Left ventricle myocardium inferior (tissue), 1 donor: ENCODE measurements at regions not wholly inside any gene's neighbourhood (a gene's known extent, or its start where the extent isn't known, plus 50 kb on each side); places are given as distances from the start of the nearest gene placed in this dataset.

ENCODE experiments used
- DNase-seq: peaks from one replicate; pipeline ENCODE4 v3.0.0-alpha.2; 2020
- H3K27ac ChIP-seq: fragments of 200-600 bp; replicated peaks from 2 replicates; pipeline ENCODE4 v1.8.0; 2021
- H3K27me3 ChIP-seq: fragments of 200-600 bp; 2 replicates; pipeline ENCODE4 v1.8.0; 2021; ENCODE audit warnings: low read depth
- H3K36me3 ChIP-seq: fragments of 200-600 bp; 2 replicates; pipeline ENCODE4 v1.8.0; 2021
- H3K4me1 ChIP-seq: fragments of 200-600 bp; 2 replicates; pipeline ENCODE4 v1.8.0; 2021
- H3K4me3 ChIP-seq: fragments of 200-600 bp; 2 replicates; pipeline ENCODE4 v1.8.0; 2021; ENCODE audit warnings: mild to moderate bottlenecking, moderate library complexity
- H3K9me3 ChIP-seq: fragments of 200-600 bp; replicated peaks from 2 replicates; pipeline ENCODE4 v1.8.0; 2021
- intact Hi-C: fragments of 100-400 bp; cut with micrococcal nuclease; formaldehyde crosslinking; loops from one replicate; pipeline ENCODE4 v1.11.0; 2022
- TF ChIP-seq, protein P1 (sequence below): fragments of 200-600 bp; IDR thresholded peaks from 2 replicates; pipeline ENCODE4 v1.8.0; 2021; ENCODE audit warnings: antibody characterized with exemption, mild to moderate bottlenecking, borderline replicate concordance
- donor health status: DM: no; HTN: yes; CAD: no; lungs with severe emphysema.

DNA sequence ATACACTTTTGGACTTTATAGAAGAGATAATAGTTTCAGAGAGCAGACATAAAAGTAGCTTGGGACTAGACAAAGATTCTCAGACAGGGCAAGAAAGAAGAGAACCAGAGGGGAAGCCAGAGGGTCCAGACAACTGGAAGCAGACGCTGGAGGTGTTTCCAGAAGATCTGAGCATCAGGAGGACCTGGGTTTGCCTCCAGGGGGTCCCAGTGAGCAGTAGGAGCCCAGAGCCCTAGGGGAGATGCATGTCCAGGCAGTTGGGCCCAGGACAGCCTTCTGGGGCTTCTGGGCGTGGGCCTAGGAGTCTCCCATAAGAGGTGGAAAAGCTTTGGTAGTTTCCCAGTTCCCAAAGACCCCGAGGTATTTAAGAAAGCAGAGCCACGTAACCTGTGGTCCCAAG is 251.2 kb upstream of the ID2 start:
- TF ChIP-seq, protein P1, sequence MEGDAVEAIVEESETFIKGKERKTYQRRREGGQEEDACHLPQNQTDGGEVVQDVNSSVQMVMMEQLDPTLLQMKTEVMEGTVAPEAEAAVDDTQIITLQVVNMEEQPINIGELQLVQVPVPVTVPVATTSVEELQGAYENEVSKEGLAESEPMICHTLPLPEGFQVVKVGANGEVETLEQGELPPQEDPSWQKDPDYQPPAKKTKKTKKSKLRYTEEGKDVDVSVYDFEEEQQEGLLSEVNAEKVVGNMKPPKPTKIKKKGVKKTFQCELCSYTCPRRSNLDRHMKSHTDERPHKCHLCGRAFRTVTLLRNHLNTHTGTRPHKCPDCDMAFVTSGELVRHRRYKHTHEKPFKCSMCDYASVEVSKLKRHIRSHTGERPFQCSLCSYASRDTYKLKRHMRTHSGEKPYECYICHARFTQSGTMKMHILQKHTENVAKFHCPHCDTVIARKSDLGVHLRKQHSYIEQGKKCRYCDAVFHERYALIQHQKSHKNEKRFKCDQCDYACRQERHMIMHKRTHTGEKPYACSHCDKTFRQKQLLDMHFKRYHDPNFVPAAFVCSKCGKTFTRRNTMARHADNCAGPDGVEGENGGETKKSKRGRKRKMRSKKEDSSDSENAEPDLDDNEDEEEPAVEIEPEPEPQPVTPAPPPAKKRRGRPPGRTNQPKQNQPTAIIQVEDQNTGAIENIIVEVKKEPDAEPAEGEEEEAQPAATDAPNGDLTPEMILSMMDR = no peak
- no peaks in the 10 kb centered on the region for H3K9me3 ChIP-seq
- no peak overlapping the region for H3K4me3 ChIP-seq
- no peaks in the 10 kb centered on the region for H3K36me3 ChIP-seq
- H3K4me1 ChIP-seq = peaks cover under 1% of the 10 kb centered on the region
- DNase-seq = no peak
- H3K27me3 ChIP-seq = no peaks in the 10 kb centered on the region
- intact Hi-C loops = no loop called here
- H3K27ac ChIP-seq = no peak overlapping the region

DNA sequence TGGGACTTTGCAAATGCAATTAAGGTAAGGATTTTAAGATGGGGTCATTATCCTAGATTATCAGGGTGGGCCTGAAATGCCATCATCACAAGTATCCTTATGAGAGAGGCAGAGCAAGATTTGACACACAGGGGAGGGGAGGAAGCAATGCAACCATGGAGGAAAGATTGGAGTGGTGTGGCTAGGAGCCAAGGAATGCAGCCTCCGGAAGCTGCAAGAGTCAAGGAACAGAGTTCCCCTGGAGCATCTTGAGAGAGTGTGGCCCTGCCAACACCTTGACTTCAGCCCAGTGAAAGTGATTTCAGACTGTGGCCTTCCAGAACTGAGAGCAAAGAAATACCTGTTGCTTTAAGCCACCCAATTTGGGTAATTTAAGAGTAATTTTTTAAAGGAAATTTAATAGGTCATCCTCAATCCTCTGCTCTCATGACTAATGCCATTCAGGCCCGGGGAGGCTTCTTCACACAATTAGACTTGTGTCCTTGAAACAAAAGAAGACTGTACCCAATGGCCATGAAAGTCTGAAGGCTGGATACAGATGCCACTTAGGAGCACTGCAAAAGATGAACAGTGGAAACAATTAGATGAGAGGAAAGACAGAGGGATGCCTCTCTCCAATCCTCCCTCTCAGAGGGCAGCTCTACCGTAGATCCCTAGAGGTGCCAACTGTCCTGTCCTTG is 250.3 kb upstream of the ID2 start:
- H3K36me3 ChIP-seq = no peaks in the 10 kb centered on the region
- no peak overlapping the region for H3K27ac ChIP-seq
- no peak overlapping the region for H3K4me3 ChIP-seq
- H3K4me1 ChIP-seq = no peaks in the 10 kb centered on the region
- H3K9me3 ChIP-seq = no peaks in the 10 kb centered on the region
- no peak for DNase-seq
- no peaks in the 10 kb centered on the region for H3K27me3 ChIP-seq
- TF ChIP-seq, protein P1 = no peak
- intact Hi-C loops = no loop called here

DNA sequence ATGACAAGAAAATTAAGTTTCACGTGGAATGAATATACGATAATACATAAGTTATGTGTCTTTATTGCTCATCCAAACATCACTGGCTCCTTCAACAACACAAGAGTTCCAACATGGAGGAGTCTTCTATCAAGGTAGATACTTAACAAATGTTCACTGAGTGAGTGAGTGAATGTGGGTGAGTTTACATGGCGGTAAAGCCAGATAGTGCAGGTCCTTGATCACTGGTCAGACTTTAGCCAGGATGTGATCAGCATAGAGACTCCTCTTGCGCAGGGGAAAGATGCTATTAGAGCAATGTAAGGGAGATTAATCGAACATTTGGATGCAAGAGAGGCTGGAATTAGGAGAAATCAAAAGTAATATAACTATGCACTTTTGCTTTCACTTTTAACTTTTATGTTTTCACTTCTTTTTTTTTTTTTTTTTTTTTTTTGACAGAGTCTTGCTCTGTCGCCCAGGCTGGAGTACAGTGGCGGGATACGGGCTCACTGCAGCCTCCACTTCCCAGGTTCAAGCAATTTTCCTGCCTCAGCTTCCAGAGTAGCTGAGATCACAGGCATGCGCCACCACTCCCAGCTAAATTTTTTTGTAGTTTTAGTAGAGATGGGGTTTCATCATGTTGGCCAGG is 249.0 kb upstream of the ID2 start:
- peaks cover 11% of the 10 kb centered on the region for H3K4me1 ChIP-seq
- TF ChIP-seq, protein P1 = no peak
- H3K4me3 ChIP-seq = no peak overlapping the region
- H3K27ac ChIP-seq = no peak overlapping the region
- no peaks in the 10 kb centered on the region for H3K27me3 ChIP-seq
- H3K9me3 ChIP-seq = no peaks in the 10 kb centered on the region
- H3K36me3 ChIP-seq = no peaks in the 10 kb centered on the region
- DNase-seq = no peak
- intact Hi-C loops = no loop called here

DNA sequence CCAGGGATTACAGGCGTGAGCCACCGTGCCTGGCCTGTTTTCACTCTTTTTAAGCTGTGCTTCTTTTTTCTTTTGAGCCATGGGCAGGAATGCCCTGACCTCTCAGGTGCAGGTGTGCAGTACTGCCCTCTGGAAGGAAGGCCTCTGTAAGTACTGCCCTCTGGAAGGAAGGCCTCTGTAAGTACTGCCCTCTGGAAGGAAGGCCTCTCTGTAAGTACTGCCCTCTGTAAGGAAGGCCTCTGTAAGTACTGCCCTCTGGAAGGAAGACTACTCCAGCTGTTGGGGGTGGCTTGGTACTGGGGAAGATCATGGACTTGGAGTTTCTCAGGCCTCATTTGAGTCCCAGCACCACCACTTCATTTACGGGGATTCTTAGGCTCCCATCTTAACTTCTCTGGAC is 248.5 kb upstream of the ID2 start:
- no peak overlapping the region for H3K27ac ChIP-seq
- H3K4me3 ChIP-seq = no peak overlapping the region
- H3K4me1 ChIP-seq = peaks cover 17% of the 10 kb centered on the region
- H3K27me3 ChIP-seq = no peaks in the 10 kb centered on the region
- no peaks in the 10 kb centered on the region for H3K36me3 ChIP-seq
- H3K9me3 ChIP-seq = no peaks in the 10 kb centered on the region
- no peak for DNase-seq
- TF ChIP-seq, protein P1 = no peak
- intact Hi-C loops = no loop called here

DNA sequence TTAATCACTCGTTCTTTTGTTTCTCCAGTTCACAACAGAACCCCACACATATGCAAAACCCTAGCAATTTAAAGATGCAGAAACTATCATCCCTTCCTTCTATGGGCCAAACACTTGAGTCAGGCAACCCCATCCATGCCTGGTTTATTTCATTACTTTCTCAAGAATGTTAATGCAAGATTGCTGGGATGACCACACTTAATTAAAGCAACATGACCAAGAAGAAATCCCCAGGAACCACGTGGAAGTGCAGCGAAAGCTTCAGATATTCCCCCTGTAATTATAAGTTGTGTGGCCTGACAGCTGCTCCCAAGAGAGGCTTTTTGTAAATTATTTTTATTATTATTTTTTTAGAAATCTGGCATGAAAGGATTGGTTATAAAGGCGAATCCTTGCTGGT is 246.2 kb upstream of the ID2 start:
- Histone ChIP-seq H3K4me1 (peaks cover 28% of the 10 kb centered on the region), H3K9me3 (no peaks in the 10 kb centered on the region), H3K27me3 (no peaks in the 10 kb centered on the region), H3K27ac (no peak overlapping the region), H3K36me3 (no peaks in the 10 kb centered on the region), H3K4me3 (no peak overlapping the region)
- no peak for DNase-seq
- intact Hi-C loops = no loop called here
- TF ChIP-seq, protein P1 = no peak
